GM13976 (cell line): ENCODE measurements at regions not wholly inside any gene's neighbourhood (a gene's known extent, or its start where the extent isn't known, plus 50 kb on each side); places are given as distances from the start of the nearest gene placed in this dataset.
"Not testable (repeated sequence)": the region's sequence is repeated elsewhere in the genome, so short reads cannot be mapped to it uniquely, and the experiment has no call there.

Experiments
- DNase-seq: peaks from one replicate; pipeline ENCODE4 v3.0.0; 2012; ENCODE audit warnings: low spot score
- in situ Hi-C: fragments of 300-500 bp; cut with MboI; formaldehyde crosslinking; loops from one replicate; pipeline ENCODE4 v1.12.0; 2022; ENCODE audit warnings: low sequenced_read_pairs, mixed read lengths, inconsistent platforms; ENCODE audit not compliant: unreplicated experiment
- TF ChIP-seq, protein P1 (sequence below): IDR thresholded peaks from 2 replicates; pipeline ENCODE4 v1.5.1; 2012; ENCODE audit warnings: borderline replicate concordance, mild to moderate bottlenecking; ENCODE audit not compliant: insufficient read depth; ENCODE audit errors: extremely low read depth, missing control alignments, control extremely low read depth

DNA sequence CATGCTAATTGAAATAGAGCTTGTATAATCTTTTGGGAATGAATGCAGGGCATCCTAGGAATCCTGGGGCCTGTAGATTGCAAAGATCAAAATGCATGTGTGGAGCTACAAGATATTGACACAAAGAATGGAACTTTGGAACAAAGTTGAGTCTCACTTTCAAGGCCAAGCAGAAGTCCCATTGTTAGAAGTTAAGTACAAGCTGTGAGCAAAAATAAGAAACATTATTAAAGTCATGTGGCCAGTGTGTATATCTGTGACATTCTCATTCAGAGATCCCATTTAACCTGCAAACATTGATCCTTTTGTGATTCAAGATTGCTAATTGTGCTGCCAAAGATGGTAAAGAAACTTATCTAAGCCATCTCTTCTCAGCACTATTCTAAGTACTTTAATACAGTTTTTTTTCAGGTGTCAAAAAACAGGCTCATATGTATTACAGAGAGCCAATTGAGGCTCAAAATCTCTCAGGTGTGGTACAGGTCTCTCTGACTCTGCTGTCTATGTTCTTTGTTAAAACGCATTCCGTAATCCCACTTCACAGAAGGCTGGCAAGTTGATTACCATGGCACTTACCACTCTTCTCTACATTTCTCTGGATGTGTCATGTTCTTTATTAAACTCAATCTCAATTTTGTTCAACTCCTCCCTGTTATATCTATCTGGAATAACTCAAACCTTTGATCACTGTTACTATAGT is 704.4 kb upstream of the NEGR1 start:
- no peak for DNase-seq
- TF ChIP-seq, protein P1, sequence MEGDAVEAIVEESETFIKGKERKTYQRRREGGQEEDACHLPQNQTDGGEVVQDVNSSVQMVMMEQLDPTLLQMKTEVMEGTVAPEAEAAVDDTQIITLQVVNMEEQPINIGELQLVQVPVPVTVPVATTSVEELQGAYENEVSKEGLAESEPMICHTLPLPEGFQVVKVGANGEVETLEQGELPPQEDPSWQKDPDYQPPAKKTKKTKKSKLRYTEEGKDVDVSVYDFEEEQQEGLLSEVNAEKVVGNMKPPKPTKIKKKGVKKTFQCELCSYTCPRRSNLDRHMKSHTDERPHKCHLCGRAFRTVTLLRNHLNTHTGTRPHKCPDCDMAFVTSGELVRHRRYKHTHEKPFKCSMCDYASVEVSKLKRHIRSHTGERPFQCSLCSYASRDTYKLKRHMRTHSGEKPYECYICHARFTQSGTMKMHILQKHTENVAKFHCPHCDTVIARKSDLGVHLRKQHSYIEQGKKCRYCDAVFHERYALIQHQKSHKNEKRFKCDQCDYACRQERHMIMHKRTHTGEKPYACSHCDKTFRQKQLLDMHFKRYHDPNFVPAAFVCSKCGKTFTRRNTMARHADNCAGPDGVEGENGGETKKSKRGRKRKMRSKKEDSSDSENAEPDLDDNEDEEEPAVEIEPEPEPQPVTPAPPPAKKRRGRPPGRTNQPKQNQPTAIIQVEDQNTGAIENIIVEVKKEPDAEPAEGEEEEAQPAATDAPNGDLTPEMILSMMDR: no peak
- in situ Hi-C loops: no loop called here

DNA sequence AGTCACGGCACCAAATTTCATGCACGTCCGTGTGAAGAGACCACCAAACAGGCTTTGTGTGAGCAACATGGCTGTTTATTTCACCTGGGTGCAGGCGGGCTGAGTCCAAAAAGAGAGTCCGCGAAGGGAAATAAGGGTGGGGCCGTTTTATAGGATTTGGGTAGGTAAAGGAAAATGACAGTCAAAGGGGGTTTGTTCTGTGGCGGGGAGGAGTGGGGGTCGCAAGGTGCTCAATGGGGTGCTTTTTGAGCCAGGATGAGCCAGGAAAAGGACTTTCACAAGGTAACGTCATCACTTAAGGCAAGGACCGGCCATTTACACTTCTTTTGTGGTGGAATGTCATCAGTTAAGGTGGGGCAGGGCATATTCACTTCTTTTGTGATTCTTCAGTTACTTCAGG is 702.7 kb upstream of the NEGR1 start:
- DNase-seq, in situ Hi-C loops: not testable (repeated sequence)

DNA sequence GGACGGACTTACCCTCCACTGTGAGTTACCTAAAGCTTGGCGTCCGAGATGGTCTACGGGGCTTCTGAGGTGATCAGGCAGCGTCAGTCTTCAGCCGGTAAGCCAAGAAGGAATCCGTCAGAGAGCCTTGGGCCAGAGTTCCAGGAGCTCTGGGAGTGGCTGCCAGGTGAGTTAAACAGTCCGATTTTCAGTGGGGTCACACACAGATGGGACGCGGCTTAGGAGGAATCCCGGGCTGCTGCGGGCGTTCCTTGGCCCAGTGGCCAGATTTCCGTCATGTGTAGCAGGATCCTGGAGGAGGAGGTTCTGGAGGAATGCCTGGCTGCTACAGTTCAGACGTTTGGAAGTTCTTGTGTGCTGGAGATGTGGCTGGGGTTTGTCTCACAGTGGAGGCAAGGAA is 700.7 kb upstream of the NEGR1 start:
- in situ Hi-C loops, DNase-seq: not testable (repeated sequence)

DNA sequence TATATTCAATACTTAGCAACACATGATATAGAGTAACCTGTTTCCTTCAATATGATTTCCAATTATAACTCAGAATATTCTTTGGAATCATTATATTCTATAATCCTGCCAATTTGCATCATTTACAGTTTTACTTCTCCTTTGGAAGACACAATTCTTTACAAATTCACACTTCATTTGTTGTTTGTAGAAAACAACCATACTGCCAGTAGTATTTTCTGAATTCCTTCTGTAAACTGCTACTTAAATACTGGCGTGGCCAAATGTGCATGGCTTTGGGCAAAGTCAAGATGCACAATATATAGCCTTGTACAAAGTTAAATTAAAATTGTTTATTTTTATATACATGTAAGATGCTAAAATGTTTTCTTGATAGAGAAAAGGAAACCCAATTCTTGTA is 687.1 kb upstream of the NEGR1 start:
- in situ Hi-C loops: no loop called here
- no peak for DNase-seq
- TF ChIP-seq, protein P1: no peak

DNA sequence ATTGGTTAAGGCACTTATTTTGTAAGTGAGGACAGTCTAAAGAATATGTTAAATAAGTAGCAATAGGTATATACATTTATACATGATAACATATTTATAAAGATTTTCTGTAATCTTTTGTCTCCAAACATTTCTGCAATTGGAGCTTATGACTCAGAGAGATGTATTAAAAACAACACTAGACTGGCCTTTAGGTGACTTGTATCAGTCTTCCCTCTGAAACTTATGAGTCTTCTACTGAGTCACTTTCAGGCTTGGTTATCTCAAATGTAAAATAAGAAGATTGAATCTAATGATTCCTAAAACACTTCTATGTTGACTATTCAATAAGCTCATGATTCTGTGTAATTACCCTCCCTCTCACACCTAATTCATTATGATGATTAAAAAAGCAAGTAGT is 672.6 kb upstream of the NEGR1 start:
- TF ChIP-seq, protein P1: no peak
- no peak for DNase-seq
- in situ Hi-C loops: no loop called here

DNA sequence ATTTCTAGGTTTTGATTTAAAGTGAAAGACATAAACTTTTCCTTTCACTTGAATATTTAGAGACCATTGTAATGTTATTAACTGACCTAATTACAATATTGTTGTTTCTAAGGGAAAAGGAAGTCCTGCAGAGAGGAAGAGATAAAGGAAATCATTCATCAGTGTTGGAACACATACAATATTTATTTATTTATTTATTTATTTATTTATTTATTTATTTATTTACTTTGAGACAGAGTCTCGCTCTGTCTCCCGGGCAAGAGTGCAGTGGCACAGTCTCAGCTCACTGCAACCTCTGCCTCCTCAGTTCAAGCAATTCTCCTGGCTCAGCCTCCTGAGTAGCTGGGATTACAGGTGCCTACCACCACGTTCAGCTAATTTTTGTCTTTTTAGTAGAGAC is 668.6 kb upstream of the NEGR1 start:
- DNase-seq, in situ Hi-C loops: not testable (repeated sequence)

DNA sequence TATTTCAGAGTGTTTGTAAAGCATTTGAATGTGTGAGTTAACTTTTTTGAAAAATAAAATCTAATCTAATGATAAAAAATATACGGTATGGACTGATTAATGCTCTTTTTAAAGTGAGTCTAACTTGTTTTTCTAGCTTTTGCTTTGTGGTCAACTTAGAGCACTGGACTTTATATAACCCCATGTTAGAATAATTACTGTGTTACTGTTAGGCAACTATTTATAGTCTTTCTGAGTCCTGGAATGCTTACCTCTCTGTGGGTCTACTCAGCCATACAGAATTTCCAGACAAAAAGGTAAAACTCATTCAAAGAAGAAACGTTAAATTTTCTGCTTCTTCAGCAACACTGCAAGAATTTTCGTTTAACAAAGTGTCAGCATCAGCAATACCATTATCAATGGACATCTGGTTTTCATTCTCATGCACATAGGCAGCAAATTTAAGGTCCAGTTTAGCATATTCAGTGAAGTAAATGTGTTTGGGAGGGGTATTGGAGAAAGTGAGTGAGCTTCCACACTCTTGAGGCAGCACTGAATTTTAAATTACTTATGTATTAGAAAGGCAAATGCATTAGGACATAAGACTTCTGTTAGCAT is 664.7 kb upstream of the NEGR1 start:
- TF ChIP-seq, protein P1: no peak
- in situ Hi-C loops: no loop called here
- no peak for DNase-seq

DNA sequence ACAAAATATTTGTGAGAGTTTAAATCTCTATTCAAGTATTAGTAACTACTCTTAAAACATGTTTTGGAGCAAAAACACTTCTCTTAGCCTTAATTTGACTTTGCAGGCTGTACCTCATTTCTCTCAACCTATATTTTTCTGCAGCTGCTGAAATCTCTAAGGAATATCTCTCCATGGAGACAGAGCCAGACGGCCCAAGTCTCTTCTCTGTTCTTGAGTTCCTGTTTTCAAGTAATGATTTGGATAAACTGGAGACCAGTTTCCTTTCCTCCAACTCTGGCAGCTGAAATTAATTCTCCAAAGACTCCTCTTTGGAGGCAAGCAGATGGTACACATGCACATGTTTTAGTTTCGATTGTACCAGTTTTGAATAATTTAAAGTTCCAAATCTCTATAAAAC is 659.7 kb upstream of the NEGR1 start:
- TF ChIP-seq, protein P1: no peak
- in situ Hi-C loops: no loop called here
- no peak for DNase-seq
